Mesenchymal stem cell (in vitro differentiated cells and primary cell): ENCODE measurements at regions not wholly inside any gene's neighbourhood (a gene's known extent, or its start where the extent isn't known, plus 50 kb on each side); places are given as distances from the start of the nearest gene placed in this dataset.

ENCODE experiments used
- DNase-seq: peaks from one replicate; pipeline ENCODE4 v3.0.0-alpha.2; 2013
- H2AFZ ChIP-seq: one replicate; pipeline ENCODE4 v1.6.1; 2013; ENCODE audit warnings: low read depth, mild to moderate bottlenecking, control low read depth, inconsistent platforms, low read length, moderate library complexity
- H2AK5ac ChIP-seq: 2 replicates; pipeline ENCODE4 v1.6.1; 2013; ENCODE audit warnings: low read length, moderate library complexity, mild to moderate bottlenecking, inconsistent platforms; ENCODE audit not compliant: severe bottlenecking
- H2BK120ac ChIP-seq: one replicate; pipeline ENCODE4 v1.6.1; 2013; ENCODE audit warnings: low read depth, mild to moderate bottlenecking, inconsistent platforms, low read length, moderate library complexity
- H2BK12ac ChIP-seq, 2 experiments: one replicate each; pipeline ENCODE4 v1.6.1; 2013; ENCODE audit warnings: inconsistent platforms in 2 of 2, low read length in 2 of 2, mild to moderate bottlenecking in 2 of 2, moderate library complexity in 2 of 2, control low read depth in 1 of 2
- H2BK15ac ChIP-seq: one replicate; pipeline ENCODE4 v1.6.1; 2013; ENCODE audit warnings: mild to moderate bottlenecking, low read depth, inconsistent platforms; ENCODE audit not compliant: poor library complexity, severe bottlenecking
- H2BK5ac ChIP-seq: 2 replicates; pipeline ENCODE4 v1.6.1; 2013; ENCODE audit warnings: low read depth, mild to moderate bottlenecking, low read length, control low read depth, inconsistent platforms; ENCODE audit not compliant: poor library complexity, severe bottlenecking
- H3K14ac ChIP-seq, 2 experiments: one replicate each; pipeline ENCODE4 v1.6.1; 2013; ENCODE audit warnings: inconsistent platforms in 2 of 2, low read length in 2 of 2, control low read depth in 1 of 2, mild to moderate bottlenecking in 1 of 2, moderate library complexity in 1 of 2
- H3K18ac ChIP-seq, 2 experiments: one replicate each; pipeline ENCODE4 v1.6.1; 2013; ENCODE audit warnings: inconsistent platforms in 2 of 2, low read length in 2 of 2, control low read depth in 1 of 2, low read depth in 1 of 2, mild to moderate bottlenecking in 1 of 2
- H3K23ac ChIP-seq, 2 experiments: one replicate each; pipeline ENCODE4 v1.6.1; 2013; ENCODE audit warnings: inconsistent platforms in 2 of 2, low read length in 2 of 2, mild to moderate bottlenecking in 2 of 2, moderate library complexity in 2 of 2, control low read depth in 1 of 2
- H3K27ac ChIP-seq: 2 replicates; pipeline ENCODE4 v1.5.1; 2013; ENCODE audit warnings: mild to moderate bottlenecking, moderate library complexity, low read length, control low read depth, inconsistent platforms; ENCODE audit not compliant: poor library complexity, severe bottlenecking
- H3K27me3 ChIP-seq, 2 experiments: 2 replicates each; pipeline versions ENCODE4 v1.6.1 to v1.7.0; 2013; ENCODE audit warnings: low read length in 2 of 2, mild to moderate bottlenecking in 2 of 2, moderate library complexity in 2 of 2, control low read depth in 1 of 2, inconsistent platforms in 1 of 2; ENCODE audit not compliant: control insufficient read depth in 1 of 2, insufficient read depth in 1 of 2
- H3K36me3 ChIP-seq, 2 experiments: 2 replicates each; pipeline versions ENCODE4 v1.6.1 to v1.7.0; 2013; ENCODE audit warnings: low read length in 2 of 2, control low read depth in 1 of 2, inconsistent platforms in 1 of 2, low read depth in 1 of 2, mild to moderate bottlenecking in 1 of 2; ENCODE audit not compliant: insufficient read depth in 2 of 2, control insufficient read depth in 1 of 2
- H3K4ac ChIP-seq, 2 experiments: one replicate each; pipeline ENCODE4 v1.6.1; 2013; ENCODE audit warnings: inconsistent platforms in 2 of 2, low read length in 2 of 2, mild to moderate bottlenecking in 2 of 2, moderate library complexity in 2 of 2, control low read depth in 1 of 2, low read depth in 1 of 2
- H3K4me1 ChIP-seq: 2 replicates; pipeline ENCODE4 v1.6.1; 2013; ENCODE audit warnings: low read depth, low read length, control low read depth; ENCODE audit not compliant: control insufficient read depth, insufficient read depth
- H3K4me2 ChIP-seq: 2 replicates; pipeline ENCODE4 v1.6.1; 2013; ENCODE audit warnings: low read length, mild to moderate bottlenecking, inconsistent platforms; ENCODE audit not compliant: poor library complexity, severe bottlenecking
- H3K4me3 ChIP-seq, 2 experiments: 2 replicates each; pipeline versions ENCODE4 v1.5.1 to v1.7.0; 2013; ENCODE audit warnings: low read length in 2 of 2, mild to moderate bottlenecking in 2 of 2, control low read depth in 1 of 2, low read depth in 1 of 2; ENCODE audit not compliant: insufficient read depth in 1 of 2
- H3K79me1 ChIP-seq: replicated peaks from 2 replicates; pipeline ENCODE4 v1.6.1; 2013; ENCODE audit warnings: mild to moderate bottlenecking, control low read depth, low read length, inconsistent platforms; ENCODE audit not compliant: poor library complexity, severe bottlenecking
- H3K9ac ChIP-seq: 2 replicates; pipeline ENCODE4 v1.7.0; 2013; ENCODE audit warnings: mild to moderate bottlenecking, low read length, moderate library complexity
- H3K9me3 ChIP-seq: 2 replicates; pipeline ENCODE4 v1.7.0; 2013; ENCODE audit warnings: mild to moderate bottlenecking, low read length; ENCODE audit not compliant: control insufficient read depth
- H4K8ac ChIP-seq: one replicate; pipeline ENCODE4 v1.6.1; 2013; ENCODE audit warnings: inconsistent platforms, mild to moderate bottlenecking, low read length, moderate library complexity
- H4K91ac ChIP-seq: one replicate; pipeline ENCODE4 v1.6.1; 2013; ENCODE audit warnings: mild to moderate bottlenecking, low read length, inconsistent platforms
- WGBS: methylation state at CpG from one replicate; pipeline ENCODE4 v1.1.7; 2013; ENCODE audit warnings: mixed read lengths; 5-methylcytosine and 5-hydroxymethylcytosine counted together

DNA sequence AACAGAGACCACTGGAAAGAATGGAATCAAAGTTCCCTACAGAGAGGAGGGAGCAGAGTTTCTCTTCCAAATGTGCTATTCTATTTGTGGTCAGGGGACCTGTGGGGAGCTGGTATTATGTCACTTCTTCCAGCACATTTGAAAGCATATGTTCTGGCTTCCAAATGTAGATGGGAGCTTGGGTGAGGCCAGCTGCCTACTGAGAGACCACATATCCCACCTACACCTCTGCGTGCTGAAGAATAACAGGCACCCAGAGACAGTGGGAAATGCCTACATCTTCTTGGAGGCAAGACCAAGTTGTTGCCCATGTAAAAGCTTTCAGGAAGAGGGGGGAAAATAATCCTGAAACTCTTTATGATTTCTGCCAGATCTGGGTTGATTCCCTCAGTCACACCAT lies 286.8 kb upstream of the UMPS start:
- no peak overlapping the region for H3K18ac ChIP-seq
- H3K4ac ChIP-seq = no peak overlapping the region
- no peak overlapping the region for H2AFZ ChIP-seq
- no peak overlapping the region for H2BK5ac ChIP-seq
- DNase-seq = no peak
- H3K9me3 ChIP-seq = no peaks in the 10 kb centered on the region
- no peak overlapping the region for H2BK120ac ChIP-seq
- H2BK15ac ChIP-seq = no peak overlapping the region
- H3K27me3 ChIP-seq = no peaks in the 10 kb centered on the region
- H3K4me2 ChIP-seq = no peak overlapping the region
- H3K27ac ChIP-seq = no peak overlapping the region
- no peak overlapping the region for H3K23ac ChIP-seq
- whole genome bisulfite sequencing = 100% methylated on average over 1 of the region's 1 CpG
- H3K79me1 ChIP-seq = no peaks in the 10 kb centered on the region
- no peak overlapping the region for H3K14ac ChIP-seq
- H4K91ac ChIP-seq = no peak overlapping the region
- H4K8ac ChIP-seq = no peak overlapping the region
- H3K4me1 ChIP-seq = no peaks in the 10 kb centered on the region
- no peak overlapping the region for H3K9ac ChIP-seq
- H3K36me3 ChIP-seq = peaks cover 3 to 12% of the 10 kb centered on the region in 2 experiments
- no peak overlapping the region for H2AK5ac ChIP-seq
- no peak overlapping the region for H3K4me3 ChIP-seq
- H2BK12ac ChIP-seq = no peak overlapping the region

DNA sequence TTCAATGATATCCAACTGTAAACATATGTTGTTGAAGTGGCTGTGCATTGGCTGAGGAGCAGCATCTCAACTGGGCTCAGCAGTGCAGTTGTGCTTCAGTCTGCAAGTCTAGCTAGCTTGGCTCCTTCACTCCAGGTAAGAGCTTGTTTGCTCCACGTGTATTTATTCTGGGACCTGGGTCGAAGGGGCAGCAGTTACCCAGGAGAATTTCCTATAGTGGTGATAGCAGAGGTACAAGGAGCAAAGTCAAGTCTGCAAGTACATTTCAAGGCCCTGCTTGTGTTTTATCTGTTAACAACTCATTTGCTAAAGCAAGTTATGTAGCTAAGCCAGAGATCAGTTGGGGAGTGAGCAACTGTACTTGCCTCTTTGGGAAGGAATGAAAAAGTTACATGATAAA lies 286.2 kb upstream of the UMPS start:
- Histone ChIP-seq H3K4me1 (no peaks in the 10 kb centered on the region), H3K23ac (no peak overlapping the region), H3K18ac (no peak overlapping the region), H2BK5ac (no peak overlapping the region), H3K14ac (no peak overlapping the region), H3K4me3 (no peak overlapping the region), H2AFZ (no peak overlapping the region), H4K8ac (no peak overlapping the region), H3K79me1 (no peaks in the 10 kb centered on the region), H3K9ac (no peak overlapping the region), H3K27ac (no peak overlapping the region), H2BK15ac (no peak overlapping the region), H2BK12ac (no peak overlapping the region), H3K4ac (no peak overlapping the region), H4K91ac (no peak overlapping the region), H3K9me3 (no peaks in the 10 kb centered on the region), H2AK5ac (no peak overlapping the region), H3K4me2 (no peak overlapping the region), H2BK120ac (no peak overlapping the region), H3K36me3 (peaks cover 3 to 12% of the 10 kb centered on the region in 2 experiments), H3K27me3 (no peaks in the 10 kb centered on the region)
- 85% methylated on average over 2 of the region's 2 CpGs for WGBS
- no peak for DNase-seq

DNA sequence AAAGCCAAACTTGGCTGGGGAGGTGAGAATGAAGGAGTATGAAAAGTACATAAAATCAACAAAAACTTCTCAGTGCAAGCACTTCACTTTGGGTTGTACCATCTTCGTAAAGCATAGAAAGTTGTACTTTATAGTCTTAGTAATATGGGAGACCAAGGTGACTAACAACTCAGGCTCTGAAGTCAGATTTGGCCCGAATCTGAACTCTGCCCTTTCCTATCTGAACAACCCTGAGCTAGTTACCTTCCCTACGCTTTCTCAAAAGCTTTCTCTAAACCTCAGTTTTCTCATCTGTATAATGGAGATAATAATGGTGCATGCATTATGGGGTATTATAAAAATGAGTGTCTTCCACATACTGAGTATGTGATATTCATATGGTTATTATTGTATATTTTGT lies 285.4 kb upstream of the UMPS start:
- Histone ChIP-seq H3K14ac (no peak overlapping the region), H3K4me2 (no peak overlapping the region), H3K23ac (no peak overlapping the region), H3K4me1 (no peaks in the 10 kb centered on the region), H2BK5ac (no peak overlapping the region), H3K36me3 (peaks cover 0 to 12% of the 10 kb centered on the region in 2 experiments), H2BK15ac (no peak overlapping the region), H3K27me3 (no peaks in the 10 kb centered on the region), H3K9me3 (no peaks in the 10 kb centered on the region), H3K79me1 (no peaks in the 10 kb centered on the region), H3K27ac (no peak overlapping the region), H2BK120ac (no peak overlapping the region), H2BK12ac (no peak overlapping the region), H3K4ac (no peak overlapping the region), H4K8ac (no peak overlapping the region), H2AFZ (no peak overlapping the region), H2AK5ac (no peak overlapping the region), H3K4me3 (no peak overlapping the region), H3K18ac (no peak overlapping the region), H4K91ac (no peak overlapping the region), H3K9ac (no peak overlapping the region)
- no CpG with 5 or more reads among the region's 3 CpGs for WGBS
- DNase-seq = no peak

DNA sequence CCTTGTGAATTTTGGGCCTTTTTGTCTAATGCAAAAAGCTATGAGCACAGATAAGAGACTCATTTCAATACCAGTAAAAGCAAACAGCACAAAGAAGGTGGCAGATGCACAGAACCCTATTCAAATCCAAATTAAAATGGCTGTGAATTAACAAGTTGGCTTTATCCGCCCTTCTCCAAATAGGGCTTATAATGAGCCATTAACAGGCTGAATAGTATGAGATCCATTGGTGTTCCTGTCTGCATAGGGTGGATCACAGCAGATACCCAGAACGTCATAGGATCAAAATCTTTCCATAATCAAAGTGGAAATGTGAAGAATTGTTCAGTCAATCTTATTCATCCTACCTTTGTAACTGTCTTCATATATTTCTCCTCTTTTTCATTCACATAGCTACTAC lies 282.4 kb upstream of the UMPS start:
- no peak overlapping the region for H3K27ac ChIP-seq
- no peak overlapping the region for H3K4me3 ChIP-seq
- no peak overlapping the region for H3K14ac ChIP-seq
- no peak overlapping the region for H2BK120ac ChIP-seq
- H3K36me3 ChIP-seq = peaks cover 0 to 6% of the 10 kb centered on the region in 2 experiments
- no peak overlapping the region for H3K4me2 ChIP-seq
- no peak for DNase-seq
- 90% methylated on average over 2 of the region's 2 CpGs for WGBS
- H2BK5ac ChIP-seq = no peak overlapping the region
- H3K4me1 ChIP-seq = no peaks in the 10 kb centered on the region
- no peak overlapping the region for H2AK5ac ChIP-seq
- no peak overlapping the region for H2AFZ ChIP-seq
- no peak overlapping the region for H3K9ac ChIP-seq
- no peak overlapping the region for H3K23ac ChIP-seq
- no peaks in the 10 kb centered on the region for H3K79me1 ChIP-seq
- no peaks in the 10 kb centered on the region for H3K9me3 ChIP-seq
- H3K4ac ChIP-seq = no peak overlapping the region
- H2BK12ac ChIP-seq = no peak overlapping the region
- no peak overlapping the region for H4K91ac ChIP-seq
- no peak overlapping the region for H4K8ac ChIP-seq
- no peak overlapping the region for H2BK15ac ChIP-seq
- no peak overlapping the region for H3K18ac ChIP-seq
- H3K27me3 ChIP-seq = no peaks in the 10 kb centered on the region
